ENCODE measurements at regions not wholly inside any gene's neighbourhood (a gene's known extent, or its start where the extent isn't known, plus 50 kb on each side); places are given as distances from the start of the nearest gene placed in this dataset.

- no peak overlapping the region for H2AFZ ChIP-seq (ENCODE audit: low read length)
- ChIA-PET POLR2A (no interaction called here), CTCF (ENCODE audit: low intra/inter-chr PET ratio, low total read pairs) (no interaction called here)
- ATAC-seq, result no peak
- TF ChIP-seq LRRFIP1 (CRISPR knock-in tag; conservative IDR thresholded peaks at IDR 0.05), result no peak
- no peak for TF ChIP-seq ZNF513 (CRISPR knock-in tag; conservative IDR thresholded peaks at IDR 0.05)
- no peak for TF ChIP-seq KDM2A (CRISPR knock-in tag; IDR thresholded peaks at IDR 0.05; ENCODE audit: borderline replicate concordance, low read depth)
- TF ChIP-seq ZNF652 (CRISPR knock-in tag; IDR thresholded peaks at IDR 0.05; ENCODE audit: borderline replicate concordance, low read depth), result no peak
- TF ChIP-seq HHEX (CRISPR knock-in tag; IDR thresholded peaks at IDR 0.05), result no peak
- no peak for TF ChIP-seq ZNF83 (CRISPR knock-in tag; IDR thresholded peaks at IDR 0.05; ENCODE audit: borderline replicate concordance)
- TF ChIP-seq ZBTB14 (CRISPR knock-in tag; IDR thresholded peaks at IDR 0.05), result no peak
- no peak overlapping the region for H3K4me3 ChIP-seq (replicated peaks in 1 of 3; ENCODE audit: insufficient read depth in 1 of 3, low read depth in 2 of 3, low read length in 3 of 3)
- no peak overlapping the region for H3K9ac ChIP-seq (ENCODE audit: insufficient read depth, low read depth, low read length)
- DNase-seq (ENCODE audit: low spot score), result no peak
- intact Hi-C loops (cut with micrococcal nuclease; ENCODE audit: unreplicated experiment) (no loop called here), in situ Hi-C loops (cut with HindIII; ENCODE audit: extremely low pct_ligation_motif_present, low pct_unique_long_range_greater_than_20kb) (no loop called here)
- H3K9me3 ChIP-seq (ENCODE audit: low read length), result no peaks in the 10 kb centered on the region
- FAIRE-seq, result no peak
- no TSS peak for BruUV-seq (replicated peaks)
- H3K27ac ChIP-seq (ENCODE audit: extremely low read length, insufficient read depth, low read length), result no peak overlapping the region
- H3K79me2 ChIP-seq (ENCODE audit: insufficient read depth, low read length), result no peaks in the 10 kb centered on the region
- H3K36me3 ChIP-seq (replicated peaks in 1 of 2; ENCODE audit: control insufficient read depth in 1 of 2, insufficient read depth in 2 of 2, low read length in 2 of 2), result no peaks in the 10 kb centered on the region
- no peaks in the 10 kb centered on the region for H4K20me1 ChIP-seq (ENCODE audit: insufficient read depth, low read length)
- no peak overlapping the region for H3K4me2 ChIP-seq (ENCODE audit: low read depth, low read length)
- WGBS (ENCODE audit: low lambda C conversion rate), result 2% methylated on average over 2 of the region's 2 CpGs
- H3K27me3 ChIP-seq (ENCODE audit: control insufficient read depth in 1 of 2, insufficient read depth in 2 of 2, low read length in 2 of 2), result peaks cover 0 to 11% of the 10 kb centered on the region in 2 experiments; a peak in 2 of 5 replicates
- no peaks in the 10 kb centered on the region for H3K4me1 ChIP-seq (ENCODE audit: insufficient read depth, low read length)
Measured at GRCh38 chr11:36726420-36726819, 128.4 kb upstream of the RAG2 start.

Data from HepG2 (cell line).